ENCODE measurements at regions not wholly inside any gene's neighbourhood (a gene's known extent, or its start where the extent isn't known, plus 50 kb on each side); places are given as distances from the start of the nearest gene placed in this dataset.

GRCh38 chr13:50419896-50420295 is 404.7 kb downstream of the KCNRG start:
- DNase-seq (ENCODE audit: extremely low spot score, unreplicated experiment): no peak
- TF ChIP-seq, protein P1, sequence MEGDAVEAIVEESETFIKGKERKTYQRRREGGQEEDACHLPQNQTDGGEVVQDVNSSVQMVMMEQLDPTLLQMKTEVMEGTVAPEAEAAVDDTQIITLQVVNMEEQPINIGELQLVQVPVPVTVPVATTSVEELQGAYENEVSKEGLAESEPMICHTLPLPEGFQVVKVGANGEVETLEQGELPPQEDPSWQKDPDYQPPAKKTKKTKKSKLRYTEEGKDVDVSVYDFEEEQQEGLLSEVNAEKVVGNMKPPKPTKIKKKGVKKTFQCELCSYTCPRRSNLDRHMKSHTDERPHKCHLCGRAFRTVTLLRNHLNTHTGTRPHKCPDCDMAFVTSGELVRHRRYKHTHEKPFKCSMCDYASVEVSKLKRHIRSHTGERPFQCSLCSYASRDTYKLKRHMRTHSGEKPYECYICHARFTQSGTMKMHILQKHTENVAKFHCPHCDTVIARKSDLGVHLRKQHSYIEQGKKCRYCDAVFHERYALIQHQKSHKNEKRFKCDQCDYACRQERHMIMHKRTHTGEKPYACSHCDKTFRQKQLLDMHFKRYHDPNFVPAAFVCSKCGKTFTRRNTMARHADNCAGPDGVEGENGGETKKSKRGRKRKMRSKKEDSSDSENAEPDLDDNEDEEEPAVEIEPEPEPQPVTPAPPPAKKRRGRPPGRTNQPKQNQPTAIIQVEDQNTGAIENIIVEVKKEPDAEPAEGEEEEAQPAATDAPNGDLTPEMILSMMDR (IDR thresholded peaks at IDR 0.05): no peak
- no peak overlapping the region for H3K4me3 Mint-ChIP-seq (ENCODE audit: unreplicated experiment)
- H3K27ac Mint-ChIP-seq (ENCODE audit: unreplicated experiment): no peak overlapping the region
- peaks cover 18% of the 10 kb centered on the region for H3K4me1 Mint-ChIP-seq (ENCODE audit: unreplicated experiment)
- H3K27me3 Mint-ChIP-seq (ENCODE audit: unreplicated experiment): no peaks in the 10 kb centered on the region
- peaks cover 6% of the 10 kb centered on the region for H3K36me3 Mint-ChIP-seq (ENCODE audit: unreplicated experiment)
- H3K9me3 Mint-ChIP-seq (ENCODE audit: unreplicated experiment): peaks cover 7% of the 10 kb centered on the region

DNA sequence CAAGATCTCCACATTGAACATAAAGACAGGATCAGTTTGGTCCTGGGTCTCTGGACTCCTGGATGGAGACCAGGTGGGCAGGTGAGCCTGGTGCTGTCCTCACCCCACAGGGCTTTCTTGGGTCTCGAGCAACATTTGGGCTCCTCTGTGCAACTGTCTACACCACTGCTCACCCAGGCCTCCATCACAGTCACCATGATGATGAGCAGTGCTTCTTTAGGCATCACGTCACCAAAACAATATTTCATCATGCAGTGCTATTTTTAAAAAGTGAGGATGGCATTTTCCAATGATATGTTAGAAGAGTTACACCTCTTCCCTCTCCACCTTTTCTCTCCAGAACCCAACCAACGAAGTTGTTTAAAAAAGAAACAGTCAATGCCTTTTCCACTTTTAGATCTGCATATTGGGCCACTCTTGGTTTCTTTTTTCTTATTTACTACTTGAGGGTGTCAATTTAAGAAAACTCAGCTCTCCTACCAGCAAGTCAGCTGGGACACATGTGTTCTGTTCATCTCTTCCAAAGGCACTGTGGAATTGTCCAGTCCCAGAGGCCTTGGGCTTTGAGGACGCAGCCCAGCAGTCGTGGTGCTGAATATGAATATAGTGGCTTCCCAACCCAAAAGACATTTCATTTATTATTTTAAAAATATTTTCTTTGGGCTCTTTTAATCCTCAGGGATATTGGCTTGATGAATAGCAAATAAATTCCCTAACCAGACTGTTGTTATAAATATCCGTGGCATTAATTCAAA is 405.7 kb downstream of the KCNRG start:
- H3K9me3 Mint-ChIP-seq (ENCODE audit: unreplicated experiment): no peaks in the 10 kb centered on the region

GRCh38 chr13:50421473-50422130 is 406.4 kb downstream of the KCNRG start:
- TF ChIP-seq, protein P1 (IDR thresholded peaks at IDR 0.05): no peak
- no peak overlapping the region for H3K27ac Mint-ChIP-seq (ENCODE audit: unreplicated experiment)
- no peak overlapping the region for H3K4me3 Mint-ChIP-seq (ENCODE audit: unreplicated experiment)
- peaks cover 18% of the 10 kb centered on the region for H3K4me1 Mint-ChIP-seq (ENCODE audit: unreplicated experiment)
- H3K9me3 Mint-ChIP-seq (ENCODE audit: unreplicated experiment): no peaks in the 10 kb centered on the region
- H3K27me3 Mint-ChIP-seq (ENCODE audit: unreplicated experiment): no peaks in the 10 kb centered on the region
- peaks cover 2% of the 10 kb centered on the region for H3K36me3 Mint-ChIP-seq (ENCODE audit: unreplicated experiment)
- DNase-seq (ENCODE audit: extremely low spot score, unreplicated experiment): no peak

More for the DNA sequence above, 405.7 kb downstream of the KCNRG start:
- H3K4me3 Mint-ChIP-seq (ENCODE audit: unreplicated experiment): no peak overlapping the region
- no peaks in the 10 kb centered on the region for H3K36me3 Mint-ChIP-seq (ENCODE audit: unreplicated experiment)
- DNase-seq (ENCODE audit: extremely low spot score, unreplicated experiment): no peak
- TF ChIP-seq, protein P1 (IDR thresholded peaks at IDR 0.05): no peak
- peaks cover 18% of the 10 kb centered on the region for H3K4me1 Mint-ChIP-seq (ENCODE audit: unreplicated experiment)
- no peaks in the 10 kb centered on the region for H3K27me3 Mint-ChIP-seq (ENCODE audit: unreplicated experiment)
- no peak overlapping the region for H3K27ac Mint-ChIP-seq (ENCODE audit: unreplicated experiment)

- H3K4me1 Mint-ChIP-seq (ENCODE audit: unreplicated experiment): peaks cover 18% of the 10 kb centered on the region
These were observed 407.2 kb downstream of the KCNRG start for GRCh38 chr13:50422181-50423148.

More at GRCh38 chr13:50422181-50423148, 407.2 kb downstream of the KCNRG start:
- no peak overlapping the region for H3K4me3 Mint-ChIP-seq (ENCODE audit: unreplicated experiment)
- H3K9me3 Mint-ChIP-seq (ENCODE audit: unreplicated experiment): no peaks in the 10 kb centered on the region
- TF ChIP-seq, protein P1 (IDR thresholded peaks at IDR 0.05): no peak
- DNase-seq (ENCODE audit: extremely low spot score, unreplicated experiment): no peak
- no peak overlapping the region for H3K27ac Mint-ChIP-seq (ENCODE audit: unreplicated experiment)
- peaks cover 2% of the 10 kb centered on the region for H3K36me3 Mint-ChIP-seq (ENCODE audit: unreplicated experiment)
- peaks cover 2% of the 10 kb centered on the region for H3K27me3 Mint-ChIP-seq (ENCODE audit: unreplicated experiment)
